Neural progenitor cell (in vitro differentiated cells): ENCODE measurements at regions not wholly inside any gene's neighbourhood (a gene's known extent, or its start where the extent isn't known, plus 50 kb on each side); places are given as distances from the start of the nearest gene placed in this dataset.

Source experiments
- DNase-seq: peaks from one replicate; pipeline ENCODE4 v3.0.0-alpha.2; 2016; ENCODE audit warnings: low spot score
- H2AFZ ChIP-seq: fragments of 200-600 bp; sonication (generic); replicated peaks from 2 replicates; pipeline ENCODE4 v1.6.1; 2016; ENCODE audit warnings: antibody characterized with exemption
- H3F3A ChIP-seq: fragments of 200-600 bp; sonication (generic); 2 replicates; pipeline ENCODE4 v1.6.1; 2016; ENCODE audit warnings: antibody characterized with exemption, low read depth
- H3K27ac ChIP-seq: fragments of 200-600 bp; sonication (generic); 2 replicates; pipeline ENCODE4 v1.5.1; 2016; ENCODE audit warnings: mild to moderate bottlenecking
- H3K27me3 ChIP-seq: fragments of 200-600 bp; sonication (generic); 2 replicates; pipeline ENCODE4 v1.6.1; 2016; ENCODE audit warnings: mild to moderate bottlenecking, moderate library complexity
- H3K36me3 ChIP-seq: fragments of 200-600 bp; sonication (generic); 2 replicates; pipeline ENCODE4 v1.5.1; 2016
- H3K4me1 ChIP-seq: fragments of 200-600 bp; sonication (generic); 2 replicates; pipeline ENCODE4 v1.6.1; 2016; ENCODE audit warnings: mixed run types
- H3K4me2 ChIP-seq: fragments of 200-600 bp; sonication (generic); 2 replicates; pipeline ENCODE4 v1.6.1; 2016
- H3K4me3 ChIP-seq: fragments of 200-600 bp; sonication (generic); 2 replicates; pipeline ENCODE4 v1.5.1; 2016
- H3K79me2 ChIP-seq: fragments of 200-600 bp; sonication (generic); 2 replicates; pipeline ENCODE4 v1.6.1; 2016; ENCODE audit warnings: low read depth
- H3K9ac ChIP-seq: fragments of 200-600 bp; sonication (generic); 2 replicates; pipeline ENCODE4 v1.6.1; 2016
- H3K9me3 ChIP-seq: fragments of 200-600 bp; sonication (generic); 2 replicates; pipeline ENCODE4 v1.5.1; 2016; ENCODE audit warnings: low read depth
- H4K20me1 ChIP-seq: fragments of 200-600 bp; sonication (generic); 2 replicates; pipeline ENCODE4 v1.6.1; 2016; ENCODE audit warnings: low read depth
- H3K27ac Mint-ChIP-seq: 3 replicates; pipeline ENCODE4 v1.8.0; 2021; ENCODE audit warnings: mixed read lengths
- H3K27me3 Mint-ChIP-seq: 2 replicates; pipeline ENCODE4 v1.8.0; 2022; ENCODE audit warnings: low read depth, mild to moderate bottlenecking, inconsistent platforms, moderate library complexity, mixed read lengths; ENCODE audit not compliant: insufficient read depth
- H3K36me3 Mint-ChIP-seq: 3 replicates; pipeline ENCODE4 v1.8.0; 2021; ENCODE audit warnings: mixed read lengths
- H3K4me1 Mint-ChIP-seq: 3 replicates; pipeline ENCODE4 v1.8.0; 2021; ENCODE audit warnings: mixed read lengths
- H3K4me3 Mint-ChIP-seq: 3 replicates; pipeline ENCODE4 v1.8.0; 2021; ENCODE audit warnings: mild to moderate bottlenecking, moderate library complexity, mixed read lengths
- H3K9me3 Mint-ChIP-seq: 3 replicates; pipeline ENCODE4 v1.8.0; 2020; ENCODE audit warnings: mixed read lengths
- CTCF ChIP-seq: fragments of 200-600 bp; sonication (generic); IDR thresholded peaks from 2 replicates; pipeline ENCODE4 v1.5.1; 2017; ENCODE audit warnings: antibody characterized with exemption, mild to moderate bottlenecking
- EZH2 ChIP-seq: fragments of 200-600 bp; sonication (generic); IDR thresholded peaks from 2 replicates; pipeline ENCODE4 v1.6.1; 2017; ENCODE audit warnings: antibody characterized with exemption, mild to moderate bottlenecking, moderate library complexity
- EZH2phosphoT487 ChIP-seq: fragments of 200-600 bp; sonication (generic); IDR thresholded peaks from 2 replicates; pipeline ENCODE4 v1.6.1; 2017; ENCODE audit warnings: antibody characterized with exemption

DNA sequence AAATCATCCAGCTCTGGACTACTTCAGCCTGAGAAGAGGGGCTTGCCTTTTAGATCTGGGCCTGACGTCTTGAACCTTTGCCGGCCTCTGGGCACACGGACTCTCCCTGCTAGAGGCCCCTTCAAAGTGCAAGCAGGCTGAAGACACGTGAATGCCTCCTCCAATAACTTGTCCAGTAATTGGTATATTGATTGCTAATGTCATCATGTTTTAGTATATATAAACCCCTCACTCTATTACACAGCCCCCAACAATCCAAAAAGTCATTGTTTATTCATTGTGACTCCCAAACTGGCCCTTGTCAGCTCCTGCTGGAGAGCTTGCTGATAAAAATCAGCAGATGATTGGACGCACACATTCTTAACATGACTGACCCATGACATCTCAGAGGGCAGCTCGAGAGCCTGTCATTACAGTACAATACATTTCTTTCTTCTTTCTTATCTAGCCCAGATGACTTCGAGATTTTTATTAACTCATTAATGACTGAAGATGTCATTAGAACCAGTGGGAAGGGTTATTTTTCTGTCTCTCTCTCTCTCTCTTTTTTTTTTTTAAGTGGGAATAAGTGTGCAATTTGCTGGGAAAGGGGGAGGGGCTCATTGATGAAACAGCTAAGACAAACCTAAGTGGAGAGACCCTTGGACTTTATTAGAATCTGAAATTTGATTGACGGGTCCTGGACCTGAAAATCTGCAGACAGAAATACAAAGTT lies 65.5 kb upstream of the NR2F2 start:
- no peak overlapping the region for H2AFZ ChIP-seq
- no peaks in the 10 kb centered on the region for H3K36me3 ChIP-seq
- TF ChIP-seq CTCF (no peak), EZH2 (no peak), EZH2phosphoT487 (no peak)
- no peak overlapping the region for H3K4me2 ChIP-seq
- Mint-ChIP-seq H3K36me3 (peaks cover 38% of the 10 kb centered on the region), H3K27me3 (peaks cover 2% of the 10 kb centered on the region), H3K4me1 (peaks cover 28% of the 10 kb centered on the region), H3K9me3 (no peaks in the 10 kb centered on the region), H3K4me3 (no peak overlapping the region), H3K27ac (peak overlapping the region; percentile 12)
- no peaks in the 10 kb centered on the region for H3K79me2 ChIP-seq
- no peaks in the 10 kb centered on the region for H3F3A ChIP-seq
- no peak for DNase-seq
- no peaks in the 10 kb centered on the region for H3K9me3 ChIP-seq
- no peak overlapping the region for H3K4me3 ChIP-seq
- H3K4me1 ChIP-seq = peaks cover 15% of the 10 kb centered on the region
- no peaks in the 10 kb centered on the region for H3K27me3 ChIP-seq
- H4K20me1 ChIP-seq = no peaks in the 10 kb centered on the region
- H3K9ac ChIP-seq = no peak overlapping the region
- H3K27ac ChIP-seq = no peak overlapping the region

GRCh38 chr15:96266456-96266855 lies 64.0 kb upstream of the NR2F2 start:
- Histone ChIP-seq H3K27ac (no peak overlapping the region), H3K9ac (no peak overlapping the region), H3K4me1 (peaks cover 12% of the 10 kb centered on the region), H3K9me3 (no peaks in the 10 kb centered on the region), H2AFZ (no peak overlapping the region), H3K36me3 (no peaks in the 10 kb centered on the region), H3F3A (no peaks in the 10 kb centered on the region), H3K4me2 (no peak overlapping the region), H4K20me1 (no peaks in the 10 kb centered on the region), H3K4me3 (no peak overlapping the region), H3K27me3 (no peaks in the 10 kb centered on the region), H3K79me2 (no peaks in the 10 kb centered on the region)
- TF ChIP-seq EZH2 (no peak), EZH2phosphoT487 (no peak), CTCF (no peak)
- Mint-ChIP-seq H3K36me3 (peaks cover 47% of the 10 kb centered on the region), H3K4me3 (no peak overlapping the region), H3K9me3 (no peaks in the 10 kb centered on the region), H3K27ac (no peak overlapping the region), H3K27me3 (peaks cover 2% of the 10 kb centered on the region), H3K4me1 (peaks cover 27% of the 10 kb centered on the region)
- DNase-seq = no peak

- Histone ChIP-seq H3K27ac (no peak overlapping the region), H3K4me2 (no peak overlapping the region), H3K4me3 (no peak overlapping the region), H3K79me2 (no peaks in the 10 kb centered on the region), H3K27me3 (no peaks in the 10 kb centered on the region), H2AFZ (no peak overlapping the region), H3F3A (no peaks in the 10 kb centered on the region), H4K20me1 (no peaks in the 10 kb centered on the region), H3K36me3 (no peaks in the 10 kb centered on the region), H3K4me1 (peaks cover 2% of the 10 kb centered on the region), H3K9ac (no peak overlapping the region), H3K9me3 (no peaks in the 10 kb centered on the region)
- no peak for DNase-seq
- Mint-ChIP-seq H3K4me1 (peaks cover 18% of the 10 kb centered on the region), H3K27ac (no peak overlapping the region), H3K9me3 (peaks cover 3% of the 10 kb centered on the region), H3K27me3 (no peaks in the 10 kb centered on the region), H3K4me3 (no peak overlapping the region), H3K36me3 (peaks cover 51% of the 10 kb centered on the region)
- no peak for TF ChIP-seq EZH2phosphoT487
- TF ChIP-seq CTCF = no peak
- TF ChIP-seq EZH2 = no peak
These were observed 63.0 kb upstream of the NR2F2 start for GRCh38 chr15:96267463-96267862.
